Fibroblast of skin of right quadriceps (primary cell): ENCODE measurements at regions not wholly inside any gene's neighbourhood (a gene's known extent, or its start where the extent isn't known, plus 50 kb on each side); places are given as distances from the start of the nearest gene placed in this dataset.
A peak's percentile ranks its signal among the peaks of the same experiment; 100 is the strongest.

Source experiments
- DNase-seq: peaks from one replicate; pipeline ENCODE4 v3.0.0-alpha.2; 2013

GRCh38 chr9:27755846-27756245 is 182.6 kb upstream of the C9orf72 start:
- DNase-seq = no peak

- DNase-seq = no peak
Observed at GRCh38 chr9:27756418-27756817, 183.1 kb upstream of the C9orf72 start.

- DNase-seq = no peak
Observed at GRCh38 chr9:27763831-27764230, 190.6 kb upstream of the C9orf72 start.

GRCh38 chr9:27765266-27766072 is 192.2 kb upstream of the C9orf72 start:
- DNase-seq = peak; percentile 55

- peak; percentile 39 for DNase-seq
Observed at GRCh38 chr9:27766073-27766835, 193.0 kb upstream of the C9orf72 start.

- DNase-seq = no peak
Observed at GRCh38 chr9:27768781-27769180, 195.5 kb upstream of the C9orf72 start.

GRCh38 chr9:27770541-27770940 is 197.3 kb upstream of the C9orf72 start:
- DNase-seq = no peak

- DNase-seq = peak; percentile 68
Observed at GRCh38 chr9:27771803-27772545, 198.7 kb upstream of the C9orf72 start.

GRCh38 chr9:27784847-27785713 is 211.8 kb upstream of the C9orf72 start:
- DNase-seq = no peak

GRCh38 chr9:27785714-27786100 is 212.4 kb upstream of the C9orf72 start:
- DNase-seq = peak; percentile 31

GRCh38 chr9:27787891-27788290 is 214.6 kb upstream of the C9orf72 start:
- DNase-seq = no peak

GRCh38 chr9:27791311-27791710 is 218.0 kb upstream of the C9orf72 start:
- DNase-seq = peak; percentile 24

- DNase-seq = no peak
Observed at GRCh38 chr9:27792971-27793689, 219.8 kb upstream of the C9orf72 start.

GRCh38 chr9:27799326-27799725 is 226.0 kb upstream of the C9orf72 start:
- no peak for DNase-seq

- DNase-seq = no peak
Observed at GRCh38 chr9:27800159-27800558, 226.9 kb upstream of the C9orf72 start.

- no peak for DNase-seq
Observed at GRCh38 chr9:27800692-27801370, 227.6 kb upstream of the C9orf72 start.

GRCh38 chr9:27801545-27801944 is 228.3 kb upstream of the C9orf72 start:
- no peak for DNase-seq

- no peak for DNase-seq
Observed at GRCh38 chr9:27802418-27802817, 229.1 kb upstream of the C9orf72 start.

GRCh38 chr9:27808864-27809263 is 235.6 kb upstream of the C9orf72 start:
- no peak for DNase-seq

GRCh38 chr9:27817747-27818146 is 244.5 kb upstream of the C9orf72 start:
- DNase-seq = no peak

GRCh38 chr9:27818348-27818747 is 245.1 kb upstream of the C9orf72 start:
- no peak for DNase-seq
